PFSK-1 (cell line): ENCODE measurements at regions not wholly inside any gene's neighbourhood (a gene's known extent, or its start where the extent isn't known, plus 50 kb on each side); places are given as distances from the start of the nearest gene placed in this dataset.

Experiments
- FOXP2 ChIP-seq: optimal IDR thresholded peaks from 2 replicates; pipeline ENCODE3; 2011; ENCODE audit warnings: borderline replicate concordance, control low read depth, inconsistent platforms; ENCODE audit not compliant: insufficient read depth; ENCODE audit errors: extremely low read length, extremely low read depth
- POLR2AphosphoS5 ChIP-seq: IDR thresholded peaks from 2 replicates; pipeline ENCODE4 v1.6.1; 2012; ENCODE audit warnings: low read depth, mild to moderate bottlenecking, control low read depth, low read length, moderate library complexity
- REST ChIP-seq, 2 experiments: IDR thresholded peaks; 2 replicates each; pipeline versions ENCODE4 v1.6.1 to v1.8.0; 2011 to 2012; ENCODE audit warnings: low read depth in 2 of 2, low read length in 2 of 2, control low read depth in 1 of 2, inconsistent platforms in 1 of 2, mild to moderate bottlenecking in 1 of 2, moderate library complexity in 1 of 2; ENCODE audit not compliant: insufficient read depth in 1 of 2
- SIN3A ChIP-seq: IDR thresholded peaks from 2 replicates; pipeline ENCODE4 v1.6.1; 2012; ENCODE audit warnings: mild to moderate bottlenecking, low read length, moderate library complexity, borderline replicate concordance; ENCODE audit not compliant: insufficient read depth
- TAF1 ChIP-seq: IDR thresholded peaks from 2 replicates; pipeline ENCODE4 v1.6.1; 2012; ENCODE audit warnings: low read length, control low read depth, borderline replicate concordance; ENCODE audit not compliant: insufficient read depth

GRCh38 chr5:124929000-124929399, 182.6 kb upstream of the ZNF608 start:
- TF ChIP-seq POLR2AphosphoS5 (no peak), SIN3A (no peak), TAF1 (no peak), REST (IDR thresholded peaks at IDR 0.05; ENCODE audit: insufficient read depth in 1 of 2, low read depth in 2 of 2, low read length in 2 of 2) (no peak), FOXP2 (no peak)

- TF ChIP-seq POLR2AphosphoS5 (no peak), TAF1 (no peak), FOXP2 (no peak), SIN3A (no peak), REST (IDR thresholded peaks at IDR 0.05; ENCODE audit: insufficient read depth in 1 of 2, low read depth in 2 of 2, low read length in 2 of 2) (no peak)
Observed at GRCh38 chr5:124932791-124933600, 186.6 kb upstream of the ZNF608 start.

- TF ChIP-seq FOXP2 (no peak), TAF1 (no peak), SIN3A (no peak), REST (IDR thresholded peaks at IDR 0.05; ENCODE audit: insufficient read depth in 1 of 2, low read depth in 2 of 2, low read length in 2 of 2) (no peak), POLR2AphosphoS5 (no peak)
Observed at GRCh38 chr5:124935065-124935464, 188.6 kb upstream of the ZNF608 start.

- TF ChIP-seq POLR2AphosphoS5 = no peak
- no peak for TF ChIP-seq REST (IDR thresholded peaks at IDR 0.05; ENCODE audit: insufficient read depth in 1 of 2, low read depth in 2 of 2, low read length in 2 of 2)
Observed at GRCh38 chr5:124936626-124936933, 190.1 kb upstream of the ZNF608 start.
